K562 (cell line): ENCODE measurements at regions not wholly inside any gene's neighbourhood (a gene's known extent, or its start where the extent isn't known, plus 50 kb on each side); places are given as distances from the start of the nearest gene placed in this dataset.

Experiments used
- ATAC-seq: fragments of 200-7000 bp; cut with Tn5 transposase; 3 replicates; pipeline ENCODE4 v1.9.1; 2020; ENCODE audit warnings: moderate library complexity
- BruUV-seq: library from RNA; stranded (reverse); fragments of 400-500 nt; replicated peaks from 2 replicates; lab custom pipeline; 2021; lab: Mats Ljungman, UMichigan
- CTCF ChIA-PET: fragments of 300-600 bp; formaldehyde crosslinking; extraction: SDS; loops from one replicate; lab custom pipeline; 2021; ENCODE audit warnings: low intra/inter-chr PET ratio; lab: Yijun Ruan, JAX
- POLR2A ChIA-PET: fragments of 300-600, 350-650 bp; sonication (Branson Sonifier 250); formaldehyde crosslinking; extraction: SDS; loops from one replicate; lab custom pipeline; 2021; ENCODE audit warnings: antibody characterized with exemption, inconsistent platforms; lab: Yijun Ruan, JAX
- DNase-seq, 4 experiments: peaks; one replicate each; pipeline versions ENCODE4 v3.0.0 to v3.0.0-alpha.2; 2011 to 2018; ENCODE audit warnings: low spot score in 3 of 4, mixed read lengths in 3 of 4; ENCODE audit errors: extremely low read depth in 1 of 4
- FAIRE-seq: peaks from 2 replicates; lab custom pipeline; 2011; peaks lifted over from hg19 to GRCh38; lab: Jason Lieb, UNC
- H2AFZ ChIP-seq: 2 replicates; pipeline ENCODE4 v1.6.0; 2011; ENCODE audit warnings: low read depth, low read length, control low read depth, inconsistent platforms
- H3K27ac ChIP-seq: fragments of 200-600 bp; 3 replicates; pipeline ENCODE4 v1.8.0; 2011; ENCODE audit warnings: low read depth, mild to moderate bottlenecking, control low read depth, inconsistent platforms, low read length, moderate library complexity, mixed read lengths; ENCODE audit errors: extremely low read depth
- H3K27me3 ChIP-seq, 2 experiments: fragments of 300-600 bp in 1 of 2; 2 replicates in 1 of 2; 3 replicates in 1 of 2; pipeline versions ENCODE4 v1.6.0 to v1.8.0; 2011; ENCODE audit warnings: inconsistent platforms in 2 of 2, low read length in 2 of 2, mild to moderate bottlenecking in 1 of 2, mixed read lengths in 1 of 2, moderate library complexity in 1 of 2; ENCODE audit not compliant: control insufficient read depth in 2 of 2, insufficient read depth in 2 of 2
- H3K36me3 ChIP-seq: fragments of 300-600 bp; 3 replicates; pipeline ENCODE4 v1.8.0; 2011; ENCODE audit warnings: mild to moderate bottlenecking, low read length, inconsistent platforms; ENCODE audit not compliant: control insufficient read depth, insufficient read depth
- H3K4me1 ChIP-seq, 2 experiments: fragments of 200-600 bp in 1 of 2; replicated peaks in 1 of 2; 2 replicates in 1 of 2; 3 replicates in 1 of 2; pipeline versions ENCODE4 v1.5.1 to v1.8.0; 2011; ENCODE audit warnings: inconsistent platforms in 2 of 2, low read length in 2 of 2, mild to moderate bottlenecking in 1 of 2, mixed read lengths in 1 of 2, moderate library complexity in 1 of 2; ENCODE audit not compliant: control insufficient read depth in 2 of 2, insufficient read depth in 2 of 2
- H3K4me2 ChIP-seq: 2 replicates; pipeline ENCODE4 v1.6.1; 2011; ENCODE audit warnings: low read length, control low read depth, inconsistent platforms, mixed read lengths; ENCODE audit not compliant: insufficient read depth
- H3K4me3 ChIP-seq: fragments of 200-600 bp; sonication (generic), shearing (Covaris generic); 2 replicates; pipeline ENCODE4 v1.5.1; 2016; ENCODE audit warnings: control low read depth, inconsistent platforms
- H3K79me2 ChIP-seq: fragments of 200-600 bp; 3 replicates; pipeline ENCODE4 v1.8.0; 2011; ENCODE audit warnings: low read length, inconsistent platforms; ENCODE audit not compliant: control insufficient read depth, insufficient read depth
- H3K9ac ChIP-seq, 2 experiments: 2 replicates each; pipeline versions ENCODE4 v1.6.0 to v1.6.1; 2011; ENCODE audit warnings: low read depth in 2 of 2, low read length in 2 of 2, control low read depth in 1 of 2, inconsistent platforms in 1 of 2, mild to moderate bottlenecking in 1 of 2, mixed read lengths in 1 of 2; ENCODE audit not compliant: insufficient read depth in 1 of 2
- H3K9me1 ChIP-seq: one replicate; pipeline ENCODE4 v1.6.0; 2011; ENCODE audit warnings: inconsistent platforms, mild to moderate bottlenecking, low read length, moderate library complexity; ENCODE audit not compliant: control insufficient read depth, insufficient read depth
- H3K9me3 ChIP-seq: replicated peaks from 2 replicates; pipeline ENCODE4 v1.5.1; 2011; ENCODE audit warnings: low read depth, low read length, inconsistent platforms; ENCODE audit not compliant: control insufficient read depth, insufficient read depth
- H4K20me1 ChIP-seq: replicated peaks from 2 replicates; pipeline ENCODE4 v1.6.1; 2011; ENCODE audit warnings: low read length, inconsistent platforms, mixed read lengths; ENCODE audit not compliant: control insufficient read depth, insufficient read depth
- CHD1 ChIP-seq: fragments of 200-600 bp; sonication (generic); IDR thresholded peaks from one replicate; pipeline ENCODE4 v1.6.1; 2012; ENCODE audit warnings: mild to moderate bottlenecking, moderate library complexity, low read length, inconsistent platforms
- FIP1L1 ChIP-seq: fragments of 200-400 bp; formaldehyde crosslinking; IDR thresholded peaks from 2 replicates; pipeline ENCODE4 v1.6.1; 2018; ENCODE audit warnings: mild to moderate bottlenecking, low read depth, low read length; ENCODE audit not compliant: poor library complexity, severe bottlenecking
- FOXM1 ChIP-seq, 2 experiments: fragments of 450-650 bp in 1 of 2; sonication (generic) in 1 of 2; formaldehyde crosslinking in 1 of 2; IDR thresholded peaks; 2 replicates each; pipeline versions ENCODE4 v1.6.1 to v1.9.0; 2017 to 2022; ENCODE audit warnings: low read depth in 2 of 2, mild to moderate bottlenecking in 2 of 2, missing genetic modification reagents in 1 of 2, moderate library complexity in 1 of 2
- LCOR ChIP-seq: sonication (generic); formaldehyde crosslinking; IDR thresholded peaks from 2 replicates; pipeline ENCODE4 v1.8.0; 2022; ENCODE audit warnings: mild to moderate bottlenecking, missing genetic modification reagents
- MCM7 ChIP-seq, 2 experiments: fragments of 450-650 bp; IDR thresholded peaks; 2 replicates each; pipeline ENCODE4 v1.6.1; 2016 to 2018
- PHF20 ChIP-seq: fragments of 450-650 bp; IDR thresholded peaks from 2 replicates; pipeline ENCODE4 v1.6.1; 2018; ENCODE audit not compliant: partially characterized antibody
- RBFOX2 ChIP-seq: fragments of 200-400 bp; formaldehyde crosslinking; IDR thresholded peaks from 2 replicates; pipeline ENCODE4 v1.6.1; 2017; ENCODE audit warnings: low read depth, mild to moderate bottlenecking, low read length, moderate library complexity
- RBM25 ChIP-seq: fragments of 200-400 bp; formaldehyde crosslinking; IDR thresholded peaks from 2 replicates; pipeline ENCODE4 v1.6.1; 2018; ENCODE audit warnings: low read length, low read depth, moderate library complexity; ENCODE audit not compliant: severe bottlenecking
- TAF1 ChIP-seq: IDR thresholded peaks from 2 replicates; pipeline ENCODE4 v1.6.1; 2011; ENCODE audit warnings: mild to moderate bottlenecking, low read length, moderate library complexity; ENCODE audit not compliant: insufficient read depth, control insufficient read depth, severe bottlenecking; ENCODE audit errors: extremely low read depth
- TAF9B ChIP-seq: fragments of 450-650 bp; IDR thresholded peaks from 2 replicates; pipeline ENCODE4 v1.6.1; 2018; ENCODE audit warnings: mild to moderate bottlenecking; ENCODE audit not compliant: partially characterized antibody
- ZNF212 ChIP-seq: fragments of 450-650 bp; formaldehyde crosslinking; IDR thresholded peaks from 2 replicates; pipeline ENCODE4 v1.4.0; 2020; ENCODE audit warnings: mild to moderate bottlenecking
- ZNF444 ChIP-seq: fragments of 250-450 bp; sonication (Bioruptor Pico); IDR thresholded peaks from 2 replicates; pipeline ENCODE4 v1.4.0; 2020; ENCODE audit warnings: mild to moderate bottlenecking, moderate library complexity
- WGBS: fragments of 100-300 bp; shearing (Covaris generic); methylation state at CpG from one replicate; pipeline ENCODE4 v1.1.6; 2016; ENCODE audit warnings: low coverage, mixed read lengths; ENCODE audit not compliant: insufficient coverage; ENCODE audit errors: missing lambda C conversion rate; 5-methylcytosine and 5-hydroxymethylcytosine counted together
- in situ Hi-C: fragments of 300-500 bp; cut with MboI; formaldehyde crosslinking; loops from 4 replicates; pipeline ENCODE4 v1.15.0; 2018; ENCODE audit warnings: inconsistent platforms, mixed read lengths
- intact Hi-C: fragments of 100-400 bp; cut with micrococcal nuclease; formaldehyde crosslinking; loops from 2 replicates; pipeline ENCODE4 v1.14.2; 2022
- TF ChIP-seq, protein P1 (sequence below), 2 experiments: IDR thresholded peaks in 1 of 2; conservative IDR thresholded peaks in 1 of 2; 2 replicates each; pipeline ENCODE4 v1.6.1; 2016; ENCODE audit warnings: low read depth in 2 of 2, mild to moderate bottlenecking in 1 of 2, missing compliant biosample characterization in 1 of 2, missing genetic modification characterization in 1 of 2, moderate library complexity in 1 of 2
- TF ChIP-seq, protein P2 (sequence below): fragments of 250-450 bp; sonication (Bioruptor Pico); IDR thresholded peaks from 2 replicates; pipeline ENCODE4 v1.8.0; 2021; ENCODE audit warnings: borderline replicate concordance, mild to moderate bottlenecking, moderate library complexity; ENCODE audit not compliant: poor library complexity, severe bottlenecking
- TF ChIP-seq, protein P3 (sequence below): fragments of 250-450 bp; sonication (Bioruptor Pico); IDR thresholded peaks from 2 replicates; pipeline ENCODE4 v1.5.1; 2021; ENCODE audit warnings: mild to moderate bottlenecking

DNA sequence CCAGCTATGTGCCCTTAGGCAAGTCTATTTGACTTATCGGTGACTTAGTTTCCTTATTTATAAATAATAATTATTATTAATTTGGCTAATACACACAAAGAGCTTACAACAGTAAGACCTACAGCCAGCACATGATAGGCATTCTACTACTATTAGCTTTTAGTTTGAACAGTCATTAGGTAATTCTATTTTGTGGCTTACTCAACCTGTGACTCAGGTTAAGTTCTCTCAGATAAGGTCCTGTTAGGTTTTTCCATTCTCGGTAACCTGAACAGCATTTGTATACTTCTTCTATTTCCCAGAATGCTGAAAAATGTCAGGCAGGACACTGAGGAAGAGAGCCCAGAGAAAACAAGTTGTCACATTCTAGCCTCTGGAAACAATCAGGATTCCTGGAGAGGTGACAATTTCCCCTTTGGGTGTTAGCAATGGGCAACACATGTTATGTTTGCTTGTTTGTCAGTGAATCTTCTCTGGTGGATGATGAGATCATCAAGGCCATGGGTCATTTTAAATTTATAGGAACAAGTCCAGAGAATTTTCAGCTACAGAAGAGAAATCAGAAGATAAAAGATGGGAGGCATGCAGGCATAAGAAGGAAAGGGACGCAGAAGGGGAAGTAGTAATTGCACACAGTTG lies 2144.7 kb downstream of the PCDH7 start (continued):
- TF ChIP-seq, protein P1, sequence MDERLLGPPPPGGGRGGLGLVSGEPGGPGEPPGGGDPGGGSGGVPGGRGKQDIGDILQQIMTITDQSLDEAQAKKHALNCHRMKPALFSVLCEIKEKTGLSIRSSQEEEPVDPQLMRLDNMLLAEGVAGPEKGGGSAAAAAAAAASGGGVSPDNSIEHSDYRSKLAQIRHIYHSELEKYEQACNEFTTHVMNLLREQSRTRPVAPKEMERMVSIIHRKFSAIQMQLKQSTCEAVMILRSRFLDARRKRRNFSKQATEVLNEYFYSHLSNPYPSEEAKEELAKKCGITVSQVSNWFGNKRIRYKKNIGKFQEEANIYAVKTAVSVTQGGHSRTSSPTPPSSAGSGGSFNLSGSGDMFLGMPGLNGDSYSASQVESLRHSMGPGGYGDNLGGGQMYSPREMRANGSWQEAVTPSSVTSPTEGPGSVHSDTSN (CRISPR knock-in tag; IDR thresholded peaks at IDR 0.05; ENCODE audit: low read depth), result no peak
- TF ChIP-seq, protein P1 (tag; conservative IDR thresholded peaks at IDR 0.05; ENCODE audit: low read depth), result no peak
- no peak for TF ChIP-seq RBFOX2
- TF ChIP-seq CHD1, result no peak
- TF ChIP-seq, protein P2, sequence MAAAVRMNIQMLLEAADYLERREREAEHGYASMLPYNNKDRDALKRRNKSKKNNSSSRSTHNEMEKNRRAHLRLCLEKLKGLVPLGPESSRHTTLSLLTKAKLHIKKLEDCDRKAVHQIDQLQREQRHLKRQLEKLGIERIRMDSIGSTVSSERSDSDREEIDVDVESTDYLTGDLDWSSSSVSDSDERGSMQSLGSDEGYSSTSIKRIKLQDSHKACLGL (CRISPR knock-in tag), result no peak
- no peak for TF ChIP-seq FIP1L1

DNA sequence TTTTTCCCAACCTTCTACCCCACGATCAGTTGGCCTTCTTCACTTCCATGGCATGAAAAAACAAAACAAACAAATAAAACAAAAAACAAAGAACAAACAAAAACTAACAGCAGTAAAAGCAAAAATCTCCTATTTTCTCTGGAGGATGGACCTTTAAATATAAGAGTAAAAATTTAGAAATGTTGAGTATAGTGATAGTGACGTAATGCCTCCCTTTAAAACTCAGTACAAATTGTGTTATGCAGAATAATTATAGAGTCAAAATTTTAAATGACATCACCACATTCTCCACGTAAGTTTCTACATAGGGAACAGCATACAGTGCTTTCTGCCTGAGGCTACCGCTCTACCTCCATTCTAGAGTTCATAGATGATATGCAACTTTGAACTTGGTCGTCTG lies 2156.4 kb downstream of the PCDH7 start:
- POLR2A ChIA-PET, result no interaction called here
- Histone ChIP-seq H3K36me3 (no peaks in the 10 kb centered on the region), H3K4me1 (no peaks in the 10 kb centered on the region), H3K27ac (no peak overlapping the region), H4K20me1 (no peaks in the 10 kb centered on the region), H2AFZ (no peak overlapping the region), H3K4me3 (no peak overlapping the region), H3K27me3 (no peaks in the 10 kb centered on the region), H3K4me2 (no peak overlapping the region), H3K9ac (no peak overlapping the region), H3K79me2 (no peaks in the 10 kb centered on the region), H3K9me1 (no peaks in the 10 kb centered on the region), H3K9me3 (no peaks in the 10 kb centered on the region)
- DNase-seq (no peak), ATAC-seq (no peak), FAIRE-seq (no peak)
- 0% methylated on average over 5 of the region's 5 CpGs for WGBS
- no peak for TF ChIP-seq LCOR (CRISPR knock-in tag)
- no peak for TF ChIP-seq TAF1
- TF ChIP-seq MCM7 (IDR thresholded peaks at IDR 0.05), result no peak
- TF ChIP-seq ZNF212 (CRISPR knock-in tag), result no peak
- TF ChIP-seq ZNF444, result no peak
- no peak for TF ChIP-seq RBM25
- no peak for TF ChIP-seq FOXM1 (IDR thresholded peaks at IDR 0.05; ENCODE audit: low read depth)
- no peak for TF ChIP-seq FOXM1 (CRISPR knock-in tag; IDR thresholded peaks at IDR 0.05; ENCODE audit: low read depth)
- no peak for TF ChIP-seq TAF9B
- TF ChIP-seq PHF20, result no peak
- no peak for TF ChIP-seq CHD1
- TF ChIP-seq, protein P3, sequence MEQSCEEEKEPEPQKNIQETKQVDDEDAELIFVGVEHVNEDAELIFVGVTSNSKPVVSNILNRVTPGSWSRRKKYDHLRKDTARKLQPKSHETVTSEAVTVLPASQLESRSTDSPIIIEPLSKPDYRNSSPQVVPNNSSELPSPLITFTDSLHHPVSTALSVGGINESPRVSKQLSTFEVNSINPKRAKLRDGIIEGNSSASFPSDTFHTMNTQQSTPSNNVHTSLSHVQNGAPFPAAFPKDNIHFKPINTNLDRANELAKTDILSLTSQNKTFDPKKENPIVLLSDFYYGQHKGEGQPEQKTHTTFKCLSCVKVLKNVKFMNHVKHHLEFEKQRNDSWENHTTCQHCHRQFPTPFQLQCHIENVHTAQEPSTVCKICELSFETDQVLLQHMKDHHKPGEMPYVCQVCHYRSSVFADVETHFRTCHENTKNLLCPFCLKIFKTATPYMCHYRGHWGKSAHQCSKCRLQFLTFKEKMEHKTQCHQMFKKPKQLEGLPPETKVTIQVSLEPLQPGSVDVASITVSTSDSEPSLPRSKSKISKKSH (CRISPR knock-in tag), result no peak
- BruUV-seq, result no TSS peak
- in situ Hi-C loops, result no loop called here
- CTCF ChIA-PET, result no interaction called here
- intact Hi-C loops, result no loop called here
